ENCODE measurements at regions not wholly inside any gene's neighbourhood (a gene's known extent, or its start where the extent isn't known, plus 50 kb on each side); places are given as distances from the start of the nearest gene placed in this dataset.

DNA sequence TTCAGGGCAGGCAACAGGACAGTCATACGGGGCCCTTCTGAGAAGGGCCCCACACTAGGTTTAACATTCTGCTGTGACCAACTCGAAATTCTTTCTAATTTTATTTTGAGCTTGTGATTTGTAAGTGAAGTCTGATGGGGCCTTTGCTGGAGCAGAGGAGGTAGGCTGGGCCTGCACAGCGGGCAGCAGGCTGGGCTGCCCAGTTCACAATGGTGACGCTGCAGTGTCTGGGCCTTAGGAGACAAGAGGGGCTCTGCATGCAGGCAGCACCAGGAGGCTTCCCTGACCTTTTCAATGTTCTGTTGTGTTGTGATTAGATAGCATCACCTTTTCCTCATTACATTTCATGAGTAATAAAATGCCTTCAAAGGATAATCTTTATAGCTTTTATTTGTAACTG is 175.1 kb downstream of the CXCL12 start:
- H3K36me3 Mint-ChIP-seq (ENCODE audit: low read depth): no peaks in the 10 kb centered on the region
- Histone ChIP-seq H3K4me1 (ENCODE audit: insufficient read depth, low read length) (no peaks in the 10 kb centered on the region), H3K9me3 (ENCODE audit: control insufficient read depth in 1 of 2, insufficient read depth in 1 of 2, low read length in 2 of 2) (peaks cover 0 to 5% of the 10 kb centered on the region in 2 experiments), H3K36me3 (ENCODE audit: insufficient read depth, low read length) (no peaks in the 10 kb centered on the region), H3K27me3 (ENCODE audit: control insufficient read depth in 1 of 2, insufficient read depth in 2 of 2, low read length in 2 of 2) (no peaks in the 10 kb centered on the region), H3K27ac (ENCODE audit: low read depth in 1 of 2, low read length in 2 of 2) (no peak overlapping the region), H3K4me3 (ENCODE audit: low read length) (no peak overlapping the region)
- ChIA-PET POLR2A (no interaction called here), CTCF (no interaction called here)
- no peak for DNase-seq
- no peaks in the 10 kb centered on the region for H3K4me1 Mint-ChIP-seq (ENCODE audit: low read depth)
- TF ChIP-seq, protein P1, sequence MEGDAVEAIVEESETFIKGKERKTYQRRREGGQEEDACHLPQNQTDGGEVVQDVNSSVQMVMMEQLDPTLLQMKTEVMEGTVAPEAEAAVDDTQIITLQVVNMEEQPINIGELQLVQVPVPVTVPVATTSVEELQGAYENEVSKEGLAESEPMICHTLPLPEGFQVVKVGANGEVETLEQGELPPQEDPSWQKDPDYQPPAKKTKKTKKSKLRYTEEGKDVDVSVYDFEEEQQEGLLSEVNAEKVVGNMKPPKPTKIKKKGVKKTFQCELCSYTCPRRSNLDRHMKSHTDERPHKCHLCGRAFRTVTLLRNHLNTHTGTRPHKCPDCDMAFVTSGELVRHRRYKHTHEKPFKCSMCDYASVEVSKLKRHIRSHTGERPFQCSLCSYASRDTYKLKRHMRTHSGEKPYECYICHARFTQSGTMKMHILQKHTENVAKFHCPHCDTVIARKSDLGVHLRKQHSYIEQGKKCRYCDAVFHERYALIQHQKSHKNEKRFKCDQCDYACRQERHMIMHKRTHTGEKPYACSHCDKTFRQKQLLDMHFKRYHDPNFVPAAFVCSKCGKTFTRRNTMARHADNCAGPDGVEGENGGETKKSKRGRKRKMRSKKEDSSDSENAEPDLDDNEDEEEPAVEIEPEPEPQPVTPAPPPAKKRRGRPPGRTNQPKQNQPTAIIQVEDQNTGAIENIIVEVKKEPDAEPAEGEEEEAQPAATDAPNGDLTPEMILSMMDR (IDR thresholded peaks at IDR 0.05): no peak
- peaks cover 5% of the 10 kb centered on the region for H3K9me3 Mint-ChIP-seq
- no peak overlapping the region for H3K27ac Mint-ChIP-seq
- intact Hi-C loops (cut with DNase I, micrococcal nuclease): no loop called here
- no peak overlapping the region for H3K4me3 Mint-ChIP-seq
- ATAC-seq (ENCODE audit: poor library complexity): no peak
- H3K27me3 Mint-ChIP-seq: peaks cover 17% of the 10 kb centered on the region

DNA sequence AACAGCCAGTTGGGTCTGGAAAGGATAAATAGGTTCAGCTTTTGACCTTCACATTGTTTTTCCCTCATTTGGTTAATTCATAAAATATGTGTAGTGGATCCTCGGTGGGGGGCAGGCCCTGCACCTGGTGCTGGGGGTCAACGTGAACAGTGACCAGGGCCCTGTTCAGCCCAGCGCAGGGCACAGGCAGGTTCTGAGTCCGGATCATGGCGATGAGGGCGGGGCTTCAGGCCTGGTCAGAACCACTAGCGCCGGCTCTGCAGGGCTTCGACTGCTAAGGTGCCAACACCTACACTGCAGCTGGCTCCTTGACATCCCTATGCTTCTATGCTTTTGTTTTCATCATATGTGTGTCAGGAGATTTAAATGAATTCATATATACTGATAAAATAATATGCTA is 177.7 kb downstream of the CXCL12 start:
- peaks cover 9% of the 10 kb centered on the region for H3K27me3 Mint-ChIP-seq
- H3K4me3 Mint-ChIP-seq: no peak overlapping the region
- Histone ChIP-seq H3K27me3 (ENCODE audit: control insufficient read depth in 1 of 2, insufficient read depth in 2 of 2, low read length in 2 of 2) (no peaks in the 10 kb centered on the region), H3K9me3 (ENCODE audit: control insufficient read depth in 1 of 2, insufficient read depth in 1 of 2, low read length in 2 of 2) (peaks cover 0 to 5% of the 10 kb centered on the region in 2 experiments), H3K36me3 (ENCODE audit: insufficient read depth, low read length) (no peaks in the 10 kb centered on the region), H3K4me3 (ENCODE audit: low read length) (no peak overlapping the region), H3K4me1 (ENCODE audit: insufficient read depth, low read length) (no peaks in the 10 kb centered on the region), H3K27ac (ENCODE audit: low read depth in 1 of 2, low read length in 2 of 2) (no peak overlapping the region)
- H3K36me3 Mint-ChIP-seq (ENCODE audit: low read depth): no peaks in the 10 kb centered on the region
- ChIA-PET POLR2A (no interaction called here), CTCF (no interaction called here)
- TF ChIP-seq, protein P1 (IDR thresholded peaks at IDR 0.05): no peak
- H3K27ac Mint-ChIP-seq: no peak overlapping the region
- ATAC-seq (ENCODE audit: poor library complexity): no peak
- DNase-seq: no peak
- peaks cover 2% of the 10 kb centered on the region for H3K9me3 Mint-ChIP-seq
- intact Hi-C loops (cut with DNase I, micrococcal nuclease): no loop called here
- H3K4me1 Mint-ChIP-seq (ENCODE audit: low read depth): no peaks in the 10 kb centered on the region

DNA sequence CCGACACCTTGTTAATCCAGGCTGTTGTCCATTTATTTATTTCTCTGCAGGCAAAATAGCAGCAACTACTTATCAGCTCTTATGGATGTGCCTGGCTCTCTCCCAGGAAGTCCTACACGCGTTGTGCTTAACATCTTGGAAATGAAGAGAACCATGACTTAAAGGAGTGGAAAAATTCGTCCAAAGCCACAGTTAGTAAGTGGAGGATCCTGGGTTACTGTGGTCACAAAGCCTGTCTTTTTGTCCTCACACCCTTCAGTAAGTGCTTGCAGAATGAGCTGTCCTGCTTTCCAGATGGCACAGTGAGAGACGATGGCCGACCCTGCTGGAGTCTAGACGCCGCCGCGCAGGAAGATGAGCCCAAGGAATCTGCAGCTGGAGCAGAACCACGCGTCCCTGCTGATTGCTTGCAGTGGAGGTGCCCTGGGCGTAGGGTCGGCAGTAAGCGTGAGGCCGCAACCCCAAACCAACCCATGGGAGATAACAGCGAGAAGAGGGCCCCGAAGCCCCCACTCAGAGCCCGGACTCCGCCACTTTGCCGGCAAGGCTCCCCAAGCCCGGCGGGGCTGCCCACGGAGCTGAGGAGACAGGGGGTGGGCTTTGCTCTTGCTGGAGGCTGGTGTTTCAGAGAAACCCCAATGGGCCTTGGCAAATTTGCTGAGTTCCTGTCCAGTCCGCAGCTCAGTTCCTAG is 178.6 kb downstream of the CXCL12 start:
- ChIA-PET CTCF (no interaction called here), POLR2A (no interaction called here)
- Histone ChIP-seq H3K27ac (ENCODE audit: low read depth in 1 of 2, low read length in 2 of 2) (no peak overlapping the region), H3K27me3 (ENCODE audit: control insufficient read depth in 1 of 2, insufficient read depth in 2 of 2, low read length in 2 of 2) (no peaks in the 10 kb centered on the region), H3K4me1 (ENCODE audit: insufficient read depth, low read length) (no peaks in the 10 kb centered on the region), H3K36me3 (ENCODE audit: insufficient read depth, low read length) (no peaks in the 10 kb centered on the region), H3K9me3 (ENCODE audit: control insufficient read depth in 1 of 2, insufficient read depth in 1 of 2, low read length in 2 of 2) (peaks cover 0 to 14% of the 10 kb centered on the region in 2 experiments), H3K4me3 (ENCODE audit: low read length) (no peak overlapping the region)
- Mint-ChIP-seq H3K27ac (no peak overlapping the region), H3K27me3 (peaks cover 4% of the 10 kb centered on the region), H3K4me3 (no peak overlapping the region), H3K9me3 (peaks cover 6% of the 10 kb centered on the region), H3K4me1 (ENCODE audit: low read depth) (no peaks in the 10 kb centered on the region), H3K36me3 (ENCODE audit: low read depth) (no peaks in the 10 kb centered on the region)
- DNase-seq (no peak), ATAC-seq (ENCODE audit: poor library complexity) (no peak)
- intact Hi-C loops (cut with DNase I, micrococcal nuclease): no loop called here
- TF ChIP-seq, protein P1 (IDR thresholded peaks at IDR 0.05): no peak

All from CD4-positive, alpha-beta T cell (primary cell).